ENCODE measurements at regions not wholly inside any gene's neighbourhood (a gene's known extent, or its start where the extent isn't known, plus 50 kb on each side); places are given as distances from the start of the nearest gene placed in this dataset.
"Not testable (repeated sequence)": the region's sequence is repeated elsewhere in the genome, so short reads cannot be mapped to it uniquely, and the experiment has no call there.

DNA sequence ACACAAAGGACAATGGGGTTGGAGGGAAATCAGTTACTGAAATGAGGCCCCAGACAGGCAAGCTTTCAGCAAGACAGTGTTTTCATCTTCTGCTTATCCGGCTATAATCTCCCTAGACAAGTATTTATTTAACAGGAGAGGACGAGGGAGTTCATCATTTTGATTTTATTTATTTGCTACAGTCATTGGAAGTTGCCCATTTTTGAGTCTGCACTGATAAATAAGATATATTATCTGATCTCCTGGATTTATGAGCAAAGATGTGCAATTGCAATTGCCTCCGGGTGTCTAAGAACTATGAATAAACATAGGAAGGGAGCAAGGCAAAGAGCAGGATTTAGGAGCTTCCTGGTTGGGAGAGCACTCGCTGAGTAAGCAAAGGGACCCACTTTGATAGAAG is 263.2 kb upstream of the EDA2R start:
- no peak for DNase-seq

DNA sequence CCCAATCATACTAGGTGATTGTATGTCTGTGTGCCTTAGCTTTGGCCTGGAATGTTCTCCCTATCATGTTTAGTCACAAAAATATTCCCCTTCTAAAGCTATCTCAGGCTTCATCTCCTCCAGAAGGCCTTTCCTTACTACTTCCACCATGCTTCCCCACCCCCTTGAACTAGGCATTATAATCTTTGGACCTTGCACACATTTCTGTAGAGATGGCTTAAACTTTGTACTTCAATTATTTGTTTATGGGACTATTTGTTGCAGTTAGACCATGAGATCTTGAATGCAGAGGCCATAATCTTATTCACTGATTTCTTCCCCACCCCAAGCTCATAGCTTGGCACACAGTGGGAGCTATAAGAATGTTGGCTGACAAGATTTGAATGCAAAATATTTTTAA is 262.0 kb upstream of the EDA2R start:
- no peak for DNase-seq

GRCh38 chrX:66892004-66892403 is 253.1 kb upstream of the EDA2R start:
- no peak for DNase-seq

GRCh38 chrX:66889418-66889817 is 250.5 kb upstream of the EDA2R start:
- DNase-seq = no peak

DNA sequence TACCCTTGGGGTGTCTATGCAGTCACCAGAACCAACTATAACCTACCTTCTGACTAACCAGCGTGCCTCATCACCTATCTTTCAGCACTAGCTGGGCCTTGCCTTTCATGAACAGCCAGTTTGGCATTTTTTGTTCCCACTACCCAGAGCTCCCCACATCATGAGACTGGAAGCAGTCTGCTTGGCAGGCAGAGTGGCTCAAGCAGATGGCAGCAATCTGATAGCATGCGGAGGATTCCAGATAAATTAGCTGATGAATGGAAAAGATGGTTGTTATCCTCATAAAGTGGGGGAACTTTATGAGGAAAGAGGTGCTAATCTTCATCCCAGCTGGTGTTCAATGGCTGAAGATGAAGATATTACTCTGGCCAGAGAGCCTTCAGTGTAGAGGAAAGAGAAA is 243.2 kb upstream of the EDA2R start:
- no peak for DNase-seq

DNA sequence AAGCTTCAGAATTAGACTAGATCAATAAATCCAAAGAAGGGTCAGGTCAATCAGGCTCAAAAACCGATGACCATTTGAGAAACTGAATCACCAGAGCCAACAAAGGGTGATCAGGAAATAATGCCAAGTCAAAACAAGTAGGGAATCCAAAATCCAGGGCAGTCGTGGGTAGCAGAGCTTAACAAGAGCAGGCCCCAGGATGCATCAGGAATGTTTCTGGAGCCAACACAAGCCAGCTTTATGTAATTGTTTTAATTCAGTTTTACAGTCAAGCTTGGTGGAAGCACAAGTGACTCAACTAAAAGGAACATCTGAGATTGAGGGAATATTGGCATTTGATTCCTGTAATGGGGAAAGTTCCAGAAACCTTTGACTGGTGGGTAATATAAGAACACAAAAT is 237.9 kb upstream of the EDA2R start:
- DNase-seq = no peak

GRCh38 chrX:66872771-66873170 is 233.9 kb upstream of the EDA2R start:
- no peak for DNase-seq

- DNase-seq = no peak
These were observed 224.8 kb upstream of the EDA2R start for GRCh38 chrX:66863721-66864120.

- no peak for DNase-seq
These were observed 194.5 kb upstream of the EDA2R start for GRCh38 chrX:66833426-66833825.

GRCh38 chrX:66815227-66815626 is 176.3 kb upstream of the EDA2R start:
- DNase-seq = no peak

GRCh38 chrX:66794514-66794913 is 155.6 kb upstream of the EDA2R start:
- not testable (repeated sequence) for DNase-seq

DNA sequence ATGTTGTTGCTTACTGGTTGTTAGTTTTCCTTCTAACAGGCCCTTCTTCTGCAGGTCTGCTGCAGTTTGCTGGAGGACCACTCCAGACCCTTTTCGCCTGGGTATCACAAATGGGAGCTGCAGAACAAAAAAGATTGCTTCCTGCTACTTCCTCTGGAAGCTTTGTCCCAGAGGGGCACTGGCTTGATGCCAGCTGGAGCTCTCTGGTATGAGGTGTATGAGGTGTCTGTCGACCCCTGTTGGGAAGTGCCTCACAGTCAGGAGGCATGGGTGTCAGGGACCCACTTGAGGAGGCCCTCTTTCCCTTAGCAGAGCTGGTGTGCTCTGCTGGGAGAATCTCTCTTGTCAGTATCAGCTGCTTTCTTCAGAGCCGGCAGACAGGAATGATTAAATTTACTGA is 127.4 kb upstream of the EDA2R start:
- no peak for DNase-seq

DNA sequence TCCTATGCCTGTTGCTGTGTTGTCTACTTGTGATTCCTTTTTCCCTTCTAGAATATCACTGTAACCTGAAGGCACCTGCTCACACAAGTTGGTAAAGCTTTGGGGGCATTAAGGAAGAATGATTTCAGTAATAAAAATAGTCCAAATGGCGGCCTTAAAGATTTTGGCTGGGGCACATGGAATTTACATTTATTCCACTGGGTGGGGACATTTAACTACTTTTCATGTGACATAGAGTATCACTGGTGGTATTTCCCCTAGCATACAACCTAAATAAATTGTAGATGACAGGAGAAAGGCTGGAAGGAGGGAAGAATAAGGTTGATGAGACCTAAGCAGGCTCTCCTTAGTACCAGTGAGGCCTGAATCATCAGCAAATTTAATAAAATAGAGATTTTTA is 121.8 kb upstream of the EDA2R start:
- no peak for DNase-seq

GRCh38 chrX:66756717-66757116 is 117.8 kb upstream of the EDA2R start:
- no peak for DNase-seq

DNA sequence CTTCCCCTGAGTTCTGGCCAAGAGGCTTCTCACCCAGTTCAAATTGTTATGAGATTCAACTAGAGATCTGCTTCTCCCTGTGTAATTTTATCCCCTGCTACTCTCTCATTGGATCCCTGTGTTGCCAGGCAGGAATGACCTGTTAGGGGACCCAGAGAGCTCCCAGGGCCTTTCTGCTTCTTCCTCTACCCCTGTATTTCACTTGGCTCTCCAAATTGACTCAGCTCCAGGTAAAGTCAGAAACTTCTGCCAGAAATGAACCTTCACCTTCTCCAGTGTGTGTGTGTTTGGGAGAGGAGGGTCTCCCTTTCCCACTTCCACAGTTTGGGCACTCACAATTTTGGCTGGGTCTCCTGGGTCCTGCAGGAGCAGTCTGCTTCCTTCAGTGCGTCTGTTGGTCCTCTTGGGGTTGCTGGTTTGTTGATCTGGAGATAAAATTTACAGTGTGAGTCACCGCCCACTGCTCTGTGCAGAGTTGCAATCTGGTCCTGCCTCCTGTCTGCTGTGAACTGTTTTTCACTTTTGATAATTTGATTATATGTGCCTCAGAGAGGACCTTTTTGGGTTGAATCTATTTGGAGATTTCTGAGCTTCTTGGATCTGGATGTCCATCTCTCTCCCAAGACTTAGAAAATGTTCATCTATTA is 112.4 kb upstream of the EDA2R start:
- no peak for DNase-seq

DNA sequence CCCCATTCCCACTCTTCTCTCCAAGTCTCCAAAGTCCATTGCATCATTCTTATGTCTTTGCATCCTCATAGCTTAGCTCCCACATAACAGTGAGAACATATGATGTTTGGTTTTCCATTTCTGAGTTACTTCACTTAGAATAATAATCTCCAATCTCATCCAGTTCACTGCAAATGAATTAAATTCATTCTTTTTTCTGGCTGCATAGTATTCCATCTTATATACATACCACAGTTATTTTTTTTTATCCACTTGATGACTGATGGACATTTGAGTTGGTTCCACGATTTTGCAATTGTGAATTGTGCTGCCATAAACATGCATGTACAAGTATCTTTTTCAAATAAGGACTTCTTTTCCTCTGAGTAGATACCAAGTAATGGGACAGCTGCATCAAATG is 105.6 kb upstream of the EDA2R start:
- DNase-seq = not testable (repeated sequence)

DNA sequence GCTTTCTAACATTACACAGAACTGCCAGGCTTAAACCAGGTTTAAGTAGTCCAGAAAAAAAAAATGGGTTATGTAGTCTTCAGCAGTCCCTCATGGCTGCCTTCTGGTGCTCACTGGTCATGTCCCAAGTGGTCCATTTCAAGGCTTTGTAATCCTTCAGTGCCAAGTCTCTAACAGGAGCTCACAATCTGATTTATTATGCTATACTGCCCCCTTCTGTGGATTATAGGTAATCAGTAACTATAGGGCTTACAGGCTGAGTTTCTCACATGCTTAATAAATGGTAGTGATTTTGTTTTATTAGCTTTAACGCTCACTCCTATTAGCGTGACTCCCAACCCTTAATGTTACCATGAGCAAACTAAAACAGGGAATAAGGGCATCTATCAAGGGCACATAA is 92.5 kb upstream of the EDA2R start:
- no peak for DNase-seq

- DNase-seq = peak in 3 of 4 experiments; percentile 1 to 2 (median 1)
These were observed 90.0 kb upstream of the EDA2R start for GRCh38 chrX:66728818-66729271.

GRCh38 chrX:66717926-66718325 is 79.0 kb upstream of the EDA2R start:
- no peak for DNase-seq

DNA sequence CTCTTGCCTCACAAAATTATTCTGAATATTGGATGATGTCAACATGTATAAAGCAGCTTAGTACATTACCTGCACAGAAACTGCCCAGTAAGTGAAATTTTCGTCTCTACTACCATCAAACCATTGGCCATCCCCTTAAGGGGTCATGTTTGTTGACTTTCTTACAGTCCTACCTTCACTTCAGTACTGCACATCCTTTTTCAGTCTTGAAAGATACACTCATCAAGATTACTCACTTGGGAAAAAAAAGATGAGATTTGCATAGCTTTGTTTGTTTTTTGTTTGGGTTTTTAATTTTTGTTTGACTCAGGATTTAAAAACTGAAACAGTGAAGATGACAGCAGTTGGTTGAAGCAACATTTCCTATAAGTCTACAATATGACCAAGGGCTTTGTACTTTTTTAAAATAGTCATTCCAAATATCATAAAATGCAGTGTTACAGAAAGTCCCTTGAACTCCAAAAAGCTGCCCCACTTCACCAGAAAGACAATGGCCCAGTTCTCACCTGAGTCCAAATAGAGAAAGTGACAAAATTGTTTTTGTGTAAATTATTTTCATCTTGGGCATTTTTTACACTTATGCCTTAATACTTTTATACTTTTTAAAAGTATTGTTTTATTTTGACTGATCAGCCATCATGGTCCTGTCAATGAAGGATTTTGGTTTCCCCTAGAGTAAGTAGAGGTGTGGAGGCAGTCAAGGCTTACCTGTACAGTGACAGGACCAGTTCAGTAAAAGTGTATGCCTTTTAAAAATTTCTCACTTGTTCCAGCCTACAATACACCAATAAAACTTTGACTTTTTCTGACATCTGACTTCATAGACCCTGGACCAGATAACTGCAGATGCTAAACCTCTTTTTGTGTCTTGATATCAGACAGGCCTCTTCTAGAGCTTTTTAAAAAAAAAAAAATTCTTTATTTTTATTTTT is 59.7 kb upstream of the EDA2R start:
- DNase-seq = no peak

- DNase-seq = not testable (repeated sequence)
These were observed 53.6 kb upstream of the EDA2R start for GRCh38 chrX:66692512-66692911.

Measured in activated CD4-positive, CD25-positive, alpha-beta regulatory T cell (primary cell).